NCI-H2107 treated with DMSO at 0.1 percent for 48 hours (cell line): ENCODE measurements at regions not wholly inside any gene's neighbourhood (a gene's known extent, or its start where the extent isn't known, plus 50 kb on each side); places are given as distances from the start of the nearest gene placed in this dataset.

Source experiments
- DNase-seq: peaks from one replicate; lab custom pipeline; 2025; ENCODE audit not compliant: unreplicated experiment; lab: John Stamatoyannopoulos, UW

DNA sequence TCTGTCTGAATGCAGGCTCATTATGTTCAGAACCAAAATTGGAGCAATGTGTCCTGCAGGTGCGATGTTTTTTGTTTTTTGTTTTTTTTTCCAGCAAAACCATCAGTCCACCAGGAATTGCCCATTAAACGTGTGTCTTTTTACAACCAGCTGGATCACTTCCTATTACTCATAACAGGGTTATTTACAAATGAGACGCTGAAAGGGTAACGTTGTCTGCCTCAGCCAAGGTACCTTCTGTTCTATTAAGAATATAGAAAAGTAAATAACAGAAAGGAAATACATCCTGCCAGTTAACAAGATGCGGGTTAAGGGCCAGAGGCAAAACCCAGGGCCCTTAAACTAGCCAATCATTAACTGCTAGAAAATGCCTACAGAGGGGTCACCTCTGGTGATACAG lies 590.4 kb downstream of the TBC1D4 start:
- no peak for DNase-seq

DNA sequence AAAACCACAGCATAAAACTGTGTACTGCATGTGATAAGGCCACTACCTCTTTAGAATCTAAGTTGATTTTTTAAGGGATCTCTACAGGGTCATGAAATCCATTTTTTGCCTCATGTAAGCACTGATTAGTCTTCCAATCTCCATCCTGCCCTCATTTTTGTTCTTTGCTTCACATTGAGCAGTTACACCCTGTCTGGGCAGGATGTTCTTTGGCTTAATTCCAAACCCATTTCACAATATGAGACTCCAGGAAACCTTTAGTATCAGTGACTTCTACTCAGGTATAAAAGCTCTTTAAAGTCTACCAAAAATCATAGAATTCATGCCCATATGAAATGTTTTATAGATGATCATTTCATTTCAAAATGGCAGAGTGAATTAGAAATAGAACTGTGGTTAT lies 592.6 kb downstream of the TBC1D4 start:
- no peak for DNase-seq

- DNase-seq, result no peak
Measured at GRCh38 chr13:74886502-74886901, 595.5 kb downstream of the TBC1D4 start.

GRCh38 chr13:74883834-74884233 lies 598.1 kb downstream of the TBC1D4 start:
- no peak for DNase-seq

DNA sequence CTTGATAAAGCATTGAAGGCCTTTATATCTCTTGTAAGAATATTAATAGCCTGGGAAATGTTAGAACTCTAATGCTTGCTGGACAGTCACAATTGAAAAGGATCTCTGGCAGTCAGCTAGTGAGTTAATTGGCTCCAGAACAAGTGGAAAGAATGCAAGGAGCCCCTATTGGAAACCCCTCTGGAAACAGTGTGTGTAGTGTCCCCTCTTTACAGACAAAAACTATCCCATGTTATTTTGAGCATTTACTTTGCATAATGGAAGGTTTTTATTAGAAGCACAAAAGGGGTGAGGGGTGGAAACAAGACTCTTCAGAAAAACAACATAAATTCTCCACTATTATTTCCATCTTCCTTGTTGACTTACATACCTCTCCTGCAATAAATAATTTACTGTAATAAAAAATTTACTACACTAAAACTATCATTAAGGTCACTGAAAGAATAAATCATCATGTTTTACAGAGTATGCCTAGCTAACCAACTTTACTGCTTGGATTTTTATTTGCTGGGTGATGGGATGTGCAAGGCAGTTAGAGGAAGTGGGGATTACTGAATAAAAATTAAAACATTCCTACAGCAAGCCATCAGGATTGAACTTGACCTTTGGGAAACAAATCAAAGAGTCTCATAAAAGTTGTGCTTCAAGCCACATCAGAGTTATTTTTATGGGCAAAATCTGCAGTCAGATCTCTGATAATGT lies 610.4 kb downstream of the TBC1D4 start:
- no peak for DNase-seq

DNA sequence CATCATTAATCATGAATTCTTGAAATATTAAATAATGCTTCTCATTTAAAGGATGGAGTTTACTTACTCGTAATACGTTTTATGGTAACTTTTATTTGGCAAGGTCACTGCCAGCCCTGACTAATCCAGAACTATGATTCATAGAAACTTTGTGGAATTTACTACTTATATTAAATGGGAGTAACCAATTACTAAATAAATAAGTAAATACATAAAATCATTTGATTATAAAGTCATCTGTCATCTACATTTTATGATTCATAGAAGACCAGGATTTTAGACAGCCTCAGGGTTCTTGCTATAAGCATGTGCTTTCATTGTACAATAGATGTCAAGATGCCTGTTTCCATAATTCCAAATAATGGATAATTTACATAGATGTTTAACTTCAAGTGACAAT lies 611.1 kb downstream of the TBC1D4 start:
- no peak for DNase-seq

GRCh38 chr13:74869846-74870245 lies 612.1 kb downstream of the TBC1D4 start:
- no peak for DNase-seq

- no peak for DNase-seq
Measured at GRCh38 chr13:74868049-74868448, 613.9 kb downstream of the TBC1D4 start.

- no peak for DNase-seq
Measured at GRCh38 chr13:74867460-74867859, 614.5 kb downstream of the TBC1D4 start.

- DNase-seq, result no peak
Measured at GRCh38 chr13:74866101-74866500, 615.9 kb downstream of the TBC1D4 start.

DNA sequence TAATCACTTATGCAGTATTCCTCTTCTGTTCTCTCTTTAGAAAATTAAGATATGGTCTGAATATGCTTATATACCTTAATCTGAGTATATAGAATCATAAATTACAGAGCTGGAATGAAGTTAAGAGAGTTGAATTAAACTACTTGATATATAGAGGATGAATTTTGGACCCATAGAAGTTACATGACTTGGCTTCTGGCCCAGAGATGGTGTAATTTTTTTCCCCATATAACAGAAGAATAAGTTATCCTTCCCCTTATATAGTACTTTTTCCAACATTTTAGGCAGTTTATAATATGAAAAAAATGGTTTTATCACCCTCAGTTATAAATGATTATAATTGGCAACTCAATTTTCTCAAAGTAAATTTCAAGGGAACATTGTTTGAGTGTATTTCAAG lies 616.3 kb downstream of the TBC1D4 start:
- no peak for DNase-seq

GRCh38 chr13:74860789-74861188 lies 621.2 kb downstream of the TBC1D4 start:
- DNase-seq, result no peak

DNA sequence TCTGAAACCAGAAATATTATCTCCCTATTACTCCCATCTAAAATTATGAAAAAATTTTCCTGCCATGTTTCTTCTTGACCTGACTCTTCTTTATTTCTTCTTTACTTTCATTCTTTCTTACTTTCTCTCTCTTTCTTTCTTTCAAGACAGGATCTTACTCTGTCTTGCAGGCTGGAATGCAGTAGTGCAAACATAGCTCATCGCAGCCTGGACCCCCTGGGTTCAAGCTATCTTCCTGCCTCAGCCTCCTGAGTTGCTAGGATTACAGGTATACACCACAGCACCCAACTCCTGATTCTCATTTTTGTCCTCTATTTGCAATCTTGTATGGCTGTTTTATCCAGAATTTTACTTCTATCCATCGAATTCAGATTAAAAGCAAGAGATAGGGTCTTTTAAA lies 631.1 kb downstream of the TBC1D4 start:
- no peak for DNase-seq

DNA sequence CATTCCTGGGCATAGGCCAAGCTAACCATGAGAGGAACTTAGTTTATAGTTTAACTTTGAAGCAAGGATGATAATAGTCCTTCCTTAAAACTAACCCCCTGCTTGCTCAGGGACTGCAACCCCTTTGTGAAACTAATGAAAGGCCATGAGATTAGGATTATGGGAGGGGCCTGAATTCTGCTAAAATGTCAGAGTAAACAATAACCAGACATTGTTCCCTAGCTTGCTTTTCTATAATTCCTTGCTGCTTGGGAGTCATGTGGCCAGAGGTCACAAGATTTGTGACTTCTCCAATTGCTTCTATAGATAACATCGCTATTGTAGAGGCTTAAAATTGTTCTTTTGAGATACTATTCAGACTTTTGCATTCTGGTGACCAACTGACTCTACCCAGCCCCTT lies 634.0 kb downstream of the TBC1D4 start:
- DNase-seq, result no peak

- DNase-seq, result no peak
Measured at GRCh38 chr13:74845806-74846205, 636.2 kb downstream of the TBC1D4 start.

GRCh38 chr13:74841651-74842050 lies 640.3 kb downstream of the TBC1D4 start:
- no peak for DNase-seq

- no peak for DNase-seq
Measured at GRCh38 chr13:74841123-74841522, 640.8 kb downstream of the TBC1D4 start.

DNA sequence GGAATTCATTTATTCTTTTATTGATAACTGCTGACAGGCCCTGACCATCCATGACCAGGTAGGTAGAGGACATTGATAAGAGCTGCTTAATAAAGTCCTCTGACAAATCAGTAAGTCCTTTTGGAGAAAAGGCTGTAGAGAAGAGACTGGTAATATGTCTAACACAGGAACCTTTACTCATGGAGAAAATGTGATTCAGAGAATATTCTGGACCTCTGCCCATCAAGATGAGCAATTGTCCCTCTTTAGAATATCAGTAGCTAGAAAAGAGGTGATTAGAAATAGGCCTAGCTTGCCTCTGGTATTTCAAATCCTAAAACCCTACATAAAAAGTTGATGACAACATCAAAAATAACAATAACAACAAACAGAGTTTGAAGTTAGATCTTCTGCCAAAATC lies 642.3 kb downstream of the TBC1D4 start:
- DNase-seq, result no peak

DNA sequence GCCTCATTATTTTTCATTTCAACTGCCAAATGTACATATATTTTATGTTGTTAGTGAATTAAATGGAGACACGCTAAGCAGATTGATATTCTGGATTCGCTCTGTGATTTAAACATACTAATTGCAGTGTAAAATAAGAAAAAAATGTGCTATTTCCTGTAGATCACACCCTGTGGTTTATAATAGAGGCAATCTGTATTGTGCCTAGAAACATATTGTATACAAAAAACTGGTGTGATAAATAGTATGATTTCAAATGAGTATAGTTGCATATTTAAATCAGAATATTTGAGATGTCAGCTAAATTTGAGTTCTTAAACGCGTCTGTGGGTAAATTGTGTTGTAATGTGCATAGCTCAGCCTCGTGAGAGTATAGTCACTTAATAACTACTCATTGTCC lies 643.9 kb downstream of the TBC1D4 start:
- no peak for DNase-seq

GRCh38 chr13:74836628-74837027 lies 645.3 kb downstream of the TBC1D4 start:
- DNase-seq, result no peak

GRCh38 chr13:74835579-74835978 lies 646.4 kb downstream of the TBC1D4 start:
- no peak for DNase-seq

DNA sequence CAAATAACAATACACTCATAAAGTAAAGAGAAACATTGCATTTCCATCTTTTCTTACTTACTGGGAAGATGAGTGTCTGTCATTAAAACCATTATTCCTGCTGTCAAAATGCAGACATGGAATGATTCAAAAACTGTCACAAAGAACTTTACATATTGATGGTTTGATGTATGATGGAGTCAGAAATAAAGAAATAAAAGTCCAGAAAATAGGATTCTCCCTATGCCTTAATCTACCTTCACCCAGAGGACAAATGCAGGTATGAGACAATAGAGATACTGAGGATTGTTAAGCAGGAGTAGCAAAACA lies 656.1 kb downstream of the TBC1D4 start:
- no peak for DNase-seq

GRCh38 chr13:74825152-74825937 lies 656.6 kb downstream of the TBC1D4 start:
- no peak for DNase-seq
